CD14-positive monocyte (primary cell): ENCODE measurements at regions not wholly inside any gene's neighbourhood (a gene's known extent, or its start where the extent isn't known, plus 50 kb on each side); places are given as distances from the start of the nearest gene placed in this dataset.

Experiments
- DNase-seq, 3 donors: peaks; one replicate each; pipeline ENCODE4 v3.0.0-alpha.2; 2011 to 2022
- H2AFZ ChIP-seq: 2 replicates; pipeline ENCODE4 v1.6.0; 2012; ENCODE audit warnings: mild to moderate bottlenecking, low read depth, low read length, inconsistent platforms; ENCODE audit not compliant: insufficient read depth, poor library complexity, severe bottlenecking
- H3K27ac ChIP-seq, 2 donors: 1 replicate in 1 of 2; 2 replicates in 1 of 2; pipeline ENCODE4 v1.5.1; 2012 to 2013; ENCODE audit warnings: low read length in 2 of 2, control low read depth in 1 of 2, inconsistent platforms in 1 of 2, low read depth in 1 of 2, mild to moderate bottlenecking in 1 of 2
- H3K27me3 ChIP-seq, 2 donors: one replicate each; pipeline versions ENCODE4 v1.6.0 to v1.6.1; 2011 to 2013; ENCODE audit warnings: low read length in 2 of 2; ENCODE audit not compliant: control insufficient read depth in 2 of 2, insufficient read depth in 2 of 2
- H3K36me3 ChIP-seq, 2 donors: replicated peaks in 1 of 2; 1 replicate in 1 of 2; 2 replicates in 1 of 2; pipeline versions ENCODE4 v1.5.1 to v1.6.1; 2012 to 2013; ENCODE audit warnings: low read length in 2 of 2, control low read depth in 1 of 2, inconsistent platforms in 1 of 2, mild to moderate bottlenecking in 1 of 2; ENCODE audit not compliant: insufficient read depth in 2 of 2, control insufficient read depth in 1 of 2
- H3K4me1 ChIP-seq, 2 donors: 1 replicate in 1 of 2; 2 replicates in 1 of 2; pipeline versions ENCODE4 v1.5.1 to v1.6.1; 2012 to 2013; ENCODE audit warnings: low read length in 2 of 2, control low read depth in 1 of 2, inconsistent platforms in 1 of 2, mild to moderate bottlenecking in 1 of 2, moderate library complexity in 1 of 2; ENCODE audit not compliant: insufficient read depth in 2 of 2, control insufficient read depth in 1 of 2
- H3K4me2 ChIP-seq: replicated peaks from 2 replicates; pipeline ENCODE3; 2012; ENCODE audit warnings: low read length, moderate library complexity, mild to moderate bottlenecking; ENCODE audit not compliant: poor library complexity, severe bottlenecking; ENCODE audit errors: extremely low read depth
- H3K4me3 ChIP-seq, 3 experiments: fragments of 200-600 bp in 1 of 3; sonication (generic) in 1 of 3; replicated peaks in 1 of 3; 1 replicate in 2 of 3; 2 replicates in 1 of 3; pipeline ENCODE4 v1.5.1; 2011 to 2013; ENCODE audit warnings: low read length in 3 of 3, mild to moderate bottlenecking in 3 of 3, control low read depth in 2 of 3, low read depth in 2 of 3, inconsistent platforms in 1 of 3, moderate library complexity in 1 of 3
- H3K79me2 ChIP-seq: 2 replicates; pipeline ENCODE4 v1.6.0; 2012; ENCODE audit warnings: mild to moderate bottlenecking, control low read depth, inconsistent platforms, low read length, moderate library complexity; ENCODE audit not compliant: insufficient read depth
- H3K9ac ChIP-seq: 2 replicates; pipeline ENCODE4 v1.6.0; 2017; ENCODE audit warnings: low read length, mild to moderate bottlenecking; ENCODE audit not compliant: insufficient read depth, poor library complexity, severe bottlenecking
- H3K9me3 ChIP-seq, 2 donors: replicated peaks in 1 of 2; 1 replicate in 1 of 2; 2 replicates in 1 of 2; pipeline versions ENCODE4 v1.5.1 to v1.6.1; 2012 to 2013; ENCODE audit warnings: low read length in 2 of 2, control low read depth in 1 of 2; ENCODE audit not compliant: control insufficient read depth in 1 of 2, insufficient read depth in 1 of 2
- H4K20me1 ChIP-seq: 2 replicates; pipeline ENCODE4 v1.6.0; 2012; ENCODE audit warnings: mild to moderate bottlenecking, low read length, control low read depth, moderate library complexity; ENCODE audit not compliant: insufficient read depth
- H3K27ac Mint-ChIP-seq, 7 donors: one replicate each; pipeline ENCODE4 v1.8.0; 2020; ENCODE audit warnings: mild to moderate bottlenecking in 7 of 7, mixed read lengths in 7 of 7, moderate library complexity in 6 of 7, inconsistent platforms in 2 of 7
- H3K27me3 Mint-ChIP-seq, 3 donors: one replicate each; pipeline ENCODE4 v1.8.0; 2021 to 2022; ENCODE audit warnings: low read depth in 3 of 3, mild to moderate bottlenecking in 3 of 3, mixed read lengths in 3 of 3, moderate library complexity in 3 of 3, inconsistent platforms in 1 of 3
- H3K36me3 Mint-ChIP-seq, 2 donors: one replicate each; pipeline ENCODE4 v1.8.0; 2020; ENCODE audit warnings: mixed read lengths in 2 of 2, inconsistent platforms in 1 of 2, mild to moderate bottlenecking in 1 of 2
- H3K4me1 Mint-ChIP-seq: one replicate; pipeline ENCODE4 v1.8.0; 2020; ENCODE audit warnings: mild to moderate bottlenecking, mixed read lengths
- H3K4me3 Mint-ChIP-seq, 2 donors: one replicate each; pipeline ENCODE4 v1.8.0; 2020; ENCODE audit warnings: mild to moderate bottlenecking in 2 of 2, mixed read lengths in 2 of 2, moderate library complexity in 1 of 2
- H3K9me3 Mint-ChIP-seq, 7 donors: one replicate each; pipeline ENCODE4 v1.8.0; 2020 to 2022; ENCODE audit warnings: mixed read lengths in 7 of 7, mild to moderate bottlenecking in 6 of 7, moderate library complexity in 6 of 7, inconsistent platforms in 2 of 7
- WGBS: methylation state at CpG from one replicate; pipeline ENCODE4 v1.1.5; 2013; ENCODE audit warnings: missing lambda C conversion rate; ENCODE audit not compliant: insufficient coverage; 5-methylcytosine and 5-hydroxymethylcytosine counted together
- intact Hi-C, 2 donors: fragments of 100-400 bp; cut with micrococcal nuclease; formaldehyde crosslinking; loops; one replicate each; pipeline versions ENCODE4 v1.15.0 to v1.15.1; 2023
- TF ChIP-seq, protein P1 (sequence below): fragments of 200-600 bp; IDR thresholded peaks from one replicate; pipeline ENCODE4 v1.8.0; 2022; ENCODE audit warnings: antibody characterized with exemption, mild to moderate bottlenecking

DNA sequence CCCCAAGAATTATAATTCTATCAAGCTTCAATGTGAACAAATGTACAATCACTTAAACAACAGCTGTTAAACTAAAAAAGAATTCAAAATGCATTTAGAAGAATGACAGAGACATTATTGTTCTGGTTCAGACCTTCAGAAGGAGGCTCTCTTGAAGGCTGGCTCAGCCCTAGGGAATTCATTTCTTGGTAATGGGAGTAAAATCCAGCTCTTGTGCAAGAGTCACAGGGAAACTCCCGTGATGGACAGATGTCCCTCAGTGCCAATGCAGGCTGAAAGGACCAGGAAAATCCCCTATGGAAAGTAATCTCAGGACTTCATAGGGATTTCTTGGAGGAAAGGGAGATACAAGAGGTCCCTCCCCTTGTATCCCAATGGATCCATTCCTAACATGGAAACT lies 149.9 kb upstream of the STT3B start:
- Mint-ChIP-seq H3K27me3 (no peaks in the 10 kb centered on the region), H3K27ac (no peak overlapping the region), H3K9me3 (peaks cover 6 to 14% (median 8%) of the 10 kb centered on the region in 7 donors), H3K4me3 (no peak overlapping the region), H3K4me1 (no peaks in the 10 kb centered on the region), H3K36me3 (no peaks in the 10 kb centered on the region)
- Histone ChIP-seq H3K27ac (no peak overlapping the region), H3K4me3 (no peak overlapping the region), H3K36me3 (no peaks in the 10 kb centered on the region), H2AFZ (no peak overlapping the region), H3K79me2 (no peaks in the 10 kb centered on the region), H3K4me1 (no peaks in the 10 kb centered on the region), H4K20me1 (no peaks in the 10 kb centered on the region), H3K27me3 (no peaks in the 10 kb centered on the region), H3K4me2 (no peak overlapping the region), H3K9me3 (peaks cover 6 to 10% of the 10 kb centered on the region in 2 donors), H3K9ac (no peak overlapping the region)
- no peak for DNase-seq
- TF ChIP-seq, protein P1, sequence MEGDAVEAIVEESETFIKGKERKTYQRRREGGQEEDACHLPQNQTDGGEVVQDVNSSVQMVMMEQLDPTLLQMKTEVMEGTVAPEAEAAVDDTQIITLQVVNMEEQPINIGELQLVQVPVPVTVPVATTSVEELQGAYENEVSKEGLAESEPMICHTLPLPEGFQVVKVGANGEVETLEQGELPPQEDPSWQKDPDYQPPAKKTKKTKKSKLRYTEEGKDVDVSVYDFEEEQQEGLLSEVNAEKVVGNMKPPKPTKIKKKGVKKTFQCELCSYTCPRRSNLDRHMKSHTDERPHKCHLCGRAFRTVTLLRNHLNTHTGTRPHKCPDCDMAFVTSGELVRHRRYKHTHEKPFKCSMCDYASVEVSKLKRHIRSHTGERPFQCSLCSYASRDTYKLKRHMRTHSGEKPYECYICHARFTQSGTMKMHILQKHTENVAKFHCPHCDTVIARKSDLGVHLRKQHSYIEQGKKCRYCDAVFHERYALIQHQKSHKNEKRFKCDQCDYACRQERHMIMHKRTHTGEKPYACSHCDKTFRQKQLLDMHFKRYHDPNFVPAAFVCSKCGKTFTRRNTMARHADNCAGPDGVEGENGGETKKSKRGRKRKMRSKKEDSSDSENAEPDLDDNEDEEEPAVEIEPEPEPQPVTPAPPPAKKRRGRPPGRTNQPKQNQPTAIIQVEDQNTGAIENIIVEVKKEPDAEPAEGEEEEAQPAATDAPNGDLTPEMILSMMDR: no peak
- intact Hi-C loops: no loop called here
- WGBS: 83% methylated on average over 1 of the region's 1 CpG

DNA sequence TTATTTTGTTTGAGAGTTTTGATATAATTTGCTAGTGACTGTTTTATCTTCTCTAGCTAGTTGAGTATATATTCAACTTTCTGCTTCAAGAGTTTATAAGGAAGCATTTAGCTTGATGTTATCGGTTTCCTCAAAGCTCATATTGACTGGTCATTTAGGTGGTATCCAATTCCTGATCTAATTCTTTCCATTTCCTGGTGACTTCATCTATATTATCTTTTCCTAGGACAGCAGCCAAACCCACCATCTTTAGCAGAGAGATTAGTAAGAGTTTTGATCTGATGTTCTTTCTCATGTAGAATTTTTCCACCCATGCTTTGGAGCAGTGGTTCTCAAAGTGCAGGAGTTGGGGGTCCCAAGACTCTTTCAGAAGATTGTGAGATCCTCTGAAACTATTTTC lies 148.6 kb upstream of the STT3B start:
- Histone ChIP-seq H3K9ac (no peak overlapping the region), H3K36me3 (no peaks in the 10 kb centered on the region), H3K9me3 (peaks cover 6 to 10% of the 10 kb centered on the region in 2 donors), H2AFZ (no peak overlapping the region), H3K4me2 (no peak overlapping the region), H3K27me3 (no peaks in the 10 kb centered on the region), H3K27ac (no peak overlapping the region), H3K79me2 (no peaks in the 10 kb centered on the region), H3K4me1 (no peaks in the 10 kb centered on the region), H4K20me1 (no peaks in the 10 kb centered on the region), H3K4me3 (no peak overlapping the region)
- WGBS: no CpG with 5 or more reads among the region's 1 CpG
- Mint-ChIP-seq H3K27ac (no peak overlapping the region), H3K27me3 (no peaks in the 10 kb centered on the region), H3K4me3 (no peak overlapping the region), H3K36me3 (no peaks in the 10 kb centered on the region), H3K4me1 (no peaks in the 10 kb centered on the region), H3K9me3 (peaks cover 6 to 14% (median 8%) of the 10 kb centered on the region in 7 donors)
- intact Hi-C loops: no loop called here
- no peak for DNase-seq
- TF ChIP-seq, protein P1: no peak
